ENCODE measurements at regions not wholly inside any gene's neighbourhood (a gene's known extent, or its start where the extent isn't known, plus 50 kb on each side); places are given as distances from the start of the nearest gene placed in this dataset.

DNA sequence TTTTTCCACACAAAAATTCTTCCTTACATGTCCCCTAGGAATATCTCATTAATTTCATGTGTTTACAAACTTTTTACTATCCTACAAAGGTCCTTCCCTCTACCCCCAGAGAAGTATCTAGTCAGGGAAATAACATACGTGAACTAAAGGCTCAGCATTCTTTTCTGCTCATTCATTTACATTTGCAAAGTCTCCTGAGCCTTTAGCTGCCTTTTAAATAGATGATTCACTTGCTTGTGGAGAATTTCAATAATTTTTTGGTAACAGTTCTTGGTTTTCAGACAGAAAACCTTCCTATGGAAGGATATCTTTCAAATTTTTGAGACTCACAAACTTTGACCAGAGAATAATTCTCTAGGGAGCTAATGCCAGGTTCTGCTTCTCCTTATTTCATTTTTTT lies 81.5 kb upstream of the RMDN2 start:
- no peak for DNase-seq

DNA sequence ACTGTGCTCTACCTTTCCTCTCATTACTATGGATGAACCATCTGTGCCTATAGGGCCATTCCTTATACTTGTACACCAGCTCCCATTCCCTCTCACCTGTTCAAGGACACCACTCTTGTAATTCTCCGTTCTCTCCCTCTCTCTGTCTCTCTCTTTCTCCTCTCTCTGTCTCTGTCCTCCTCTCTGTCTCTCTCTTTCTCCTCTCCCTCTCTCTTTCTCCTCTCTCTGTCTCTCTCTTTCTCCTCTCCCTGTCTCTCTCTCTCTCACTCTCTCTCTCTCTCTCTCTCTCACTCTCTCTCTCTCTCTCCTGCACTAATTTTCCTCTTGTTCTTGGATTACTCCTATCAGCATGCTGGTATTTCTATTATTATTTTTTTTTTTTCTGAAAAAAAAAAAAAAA lies 78.9 kb upstream of the RMDN2 start:
- DNase-seq = no peak

DNA sequence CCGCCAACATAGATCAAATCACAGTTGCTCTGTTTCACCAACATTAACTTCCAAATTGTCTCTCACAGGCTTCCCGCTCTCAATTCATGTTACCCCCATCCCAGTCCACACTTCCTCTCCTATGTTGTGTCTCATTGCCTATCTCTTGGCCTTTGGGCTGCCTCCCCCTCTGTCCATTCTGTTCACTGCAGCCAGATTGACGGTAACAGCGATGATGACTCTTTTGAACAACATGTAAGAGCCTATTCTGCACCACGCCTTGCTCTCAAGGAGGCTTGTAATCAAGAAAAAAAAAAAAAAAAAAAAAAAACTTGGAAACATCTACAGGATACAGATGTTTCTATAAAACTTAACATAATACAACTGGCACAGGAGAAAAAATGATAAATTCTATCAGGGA lies 77.3 kb upstream of the RMDN2 start:
- no peak for DNase-seq

DNA sequence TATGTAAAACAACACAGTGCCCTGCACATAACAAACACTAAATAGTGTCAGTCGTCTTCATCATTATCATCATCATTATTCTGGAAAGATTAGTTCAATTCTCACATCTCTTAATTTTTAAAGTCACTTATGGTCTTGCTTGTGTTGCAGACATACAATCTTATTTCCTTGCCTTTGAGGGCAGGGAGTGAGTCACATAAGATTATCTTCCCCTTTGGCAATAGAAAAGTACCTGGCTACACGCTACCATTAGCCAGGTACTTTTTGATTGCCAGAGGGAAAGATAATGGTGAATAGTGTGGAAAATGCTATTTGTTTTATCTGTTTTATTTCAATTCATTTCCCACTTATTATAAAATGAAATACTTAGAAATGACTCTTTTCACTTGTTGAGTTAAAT lies 76.6 kb upstream of the RMDN2 start:
- no peak for DNase-seq

DNA sequence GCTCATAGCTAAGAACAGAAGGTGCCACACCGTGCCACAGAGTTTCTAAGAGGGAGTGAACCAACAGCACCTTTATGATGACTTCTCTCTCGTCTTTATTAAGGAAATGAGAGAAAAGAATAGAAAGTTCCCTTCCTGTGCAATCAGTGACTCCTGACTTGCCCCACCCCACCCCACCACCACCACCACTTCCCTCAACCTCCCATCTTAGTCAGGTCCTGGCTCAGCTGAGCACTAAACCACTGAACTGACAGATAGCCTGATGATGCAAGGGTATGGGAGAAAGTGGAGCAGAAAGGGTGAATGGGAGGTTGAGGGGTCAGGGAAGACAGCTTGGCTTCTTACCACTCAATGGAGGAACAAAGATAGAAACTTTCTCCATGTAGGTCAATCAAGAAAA lies 75.2 kb upstream of the RMDN2 start:
- DNase-seq = no peak

DNA sequence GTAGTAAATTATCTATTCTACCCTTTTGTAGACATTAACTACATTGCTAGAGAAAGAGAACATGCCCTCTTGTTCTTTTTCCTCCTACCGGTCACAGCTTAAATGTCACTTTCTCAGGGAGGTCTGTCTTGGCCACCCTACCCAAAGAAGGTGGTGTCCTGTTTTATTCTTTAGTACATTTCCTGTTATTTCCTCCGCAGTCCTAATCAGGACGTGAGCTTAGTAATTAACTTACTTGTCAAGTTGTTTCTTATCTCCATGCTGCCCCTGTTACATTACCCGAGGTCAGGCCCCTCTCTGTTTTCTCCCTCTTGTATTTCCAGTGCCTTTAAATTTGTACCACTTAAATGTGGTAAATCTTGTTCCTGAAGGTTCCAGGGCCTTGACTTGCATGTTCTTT lies 73.7 kb upstream of the RMDN2 start:
- no peak for DNase-seq

DNA sequence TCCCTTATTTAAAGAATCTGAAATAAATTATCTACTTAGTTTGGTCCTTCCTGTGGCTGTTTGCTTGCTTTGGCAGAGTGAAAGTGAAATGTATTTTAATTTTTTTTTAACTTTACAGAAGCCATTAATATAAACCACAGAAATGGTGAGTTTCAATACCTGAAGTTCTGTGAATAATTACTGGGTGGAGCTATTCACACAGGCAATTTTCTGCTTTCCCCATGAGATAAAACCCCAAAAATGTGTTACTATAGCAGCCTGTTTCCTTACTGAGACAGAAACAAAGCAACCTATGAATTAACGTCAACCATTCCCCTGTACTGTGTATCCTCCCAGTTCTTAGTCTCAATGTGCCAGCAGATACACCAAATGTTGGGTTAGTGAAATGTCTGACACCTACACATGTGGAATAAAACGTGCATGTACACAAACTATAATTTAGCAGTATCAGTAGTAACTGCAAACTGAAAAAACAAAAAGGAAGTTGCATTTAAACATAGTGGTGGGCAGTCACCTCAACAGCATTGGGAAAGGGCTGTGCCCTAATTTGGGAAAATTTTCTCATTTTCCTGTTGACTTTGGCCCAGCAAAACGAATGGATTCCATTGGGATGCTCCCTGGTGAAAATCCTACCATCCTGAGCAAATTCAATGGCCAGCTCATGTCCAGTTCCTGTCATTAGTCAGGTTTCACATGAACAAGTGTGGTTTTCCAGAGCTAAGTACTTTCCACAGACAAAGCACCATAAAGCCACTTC lies 73.1 kb upstream of the RMDN2 start:
- no peak for DNase-seq

DNA sequence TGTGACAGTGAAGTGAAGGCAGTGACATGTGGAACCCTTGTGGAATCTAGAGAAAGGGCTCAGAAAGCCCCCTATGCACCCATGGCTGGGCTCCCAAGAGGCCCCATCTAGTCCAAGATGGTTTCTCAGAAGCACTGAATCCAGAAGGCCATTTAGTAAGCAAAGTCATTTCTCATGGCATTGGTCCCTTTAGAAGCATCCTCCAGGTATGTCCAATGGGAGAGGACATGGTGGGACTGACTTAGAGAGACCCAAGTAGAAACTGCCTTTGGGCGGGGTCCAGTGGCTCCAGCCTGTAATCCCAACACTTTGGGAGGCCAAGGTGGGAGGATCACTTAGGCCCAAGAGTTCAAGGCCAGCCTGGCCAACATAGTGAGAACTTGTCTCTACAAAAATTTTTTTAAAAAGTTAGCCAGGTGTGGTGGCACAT lies 72.5 kb upstream of the RMDN2 start:
- DNase-seq = no peak

DNA sequence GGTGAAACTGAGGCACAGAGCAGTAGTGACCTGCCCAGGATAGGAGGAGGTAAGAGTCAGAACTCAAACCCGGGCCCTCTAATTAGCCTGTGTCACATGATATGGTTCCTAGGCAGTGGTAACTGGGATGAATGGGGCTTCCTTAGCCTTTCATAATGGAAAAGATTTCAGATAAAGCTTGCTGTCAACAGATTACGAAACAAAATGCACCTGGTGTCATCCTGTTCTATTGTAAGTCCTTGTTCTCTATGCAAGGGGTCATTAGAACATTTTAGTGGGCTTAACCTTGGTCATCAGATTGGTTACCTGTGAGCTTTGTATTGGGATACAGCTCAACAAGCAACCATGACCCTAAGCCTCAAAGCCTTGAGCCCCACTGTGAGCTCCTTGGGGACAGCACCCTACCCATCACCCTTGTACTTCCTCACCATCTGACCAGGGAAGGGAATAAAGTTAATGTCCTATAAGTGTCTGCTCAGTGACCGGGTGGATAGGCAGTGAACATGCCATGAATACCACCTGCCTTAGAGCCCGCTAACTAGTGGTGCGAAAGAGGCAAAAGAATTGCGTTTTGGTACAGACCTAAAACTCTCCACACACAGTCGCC lies 70.3 kb upstream of the RMDN2 start:
- DNase-seq = no peak

DNA sequence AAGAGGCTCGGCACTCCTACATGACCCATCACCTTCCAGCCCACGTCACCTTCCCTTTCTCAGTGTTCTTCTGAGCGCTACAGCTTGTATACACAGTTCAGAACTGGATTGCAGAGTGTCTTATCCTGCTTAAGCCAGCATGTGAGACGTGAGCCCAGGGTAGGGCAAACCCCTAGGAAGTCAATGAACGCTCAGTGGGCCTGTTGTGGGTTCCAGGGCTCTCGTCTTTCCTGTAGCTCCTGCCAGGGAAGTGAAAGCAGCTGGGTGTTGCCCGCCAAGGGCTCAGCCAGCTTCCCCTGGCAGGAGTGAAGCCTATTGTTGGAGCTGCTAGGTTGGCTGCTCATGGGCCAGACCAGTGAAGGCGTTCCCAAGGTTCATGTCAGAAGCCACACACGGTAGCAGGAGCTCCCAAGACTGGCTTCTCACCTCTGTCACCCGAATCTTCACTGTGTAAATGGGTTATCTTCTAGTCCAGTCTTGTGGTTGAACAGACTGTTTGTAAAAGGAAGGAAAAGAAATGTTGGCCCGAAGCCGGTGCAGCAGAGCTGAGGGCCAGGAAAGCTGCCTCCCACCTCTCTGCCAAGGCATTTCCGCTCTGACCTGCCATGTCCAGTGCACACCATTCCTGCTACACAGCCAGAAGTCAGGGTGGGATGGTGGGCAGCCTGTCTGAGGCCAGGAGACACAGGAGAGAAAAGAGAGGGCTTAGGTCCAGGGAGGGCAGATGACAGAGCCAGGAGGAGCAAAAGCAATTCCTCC lies 69.6 kb upstream of the RMDN2 start:
- no peak for DNase-seq

DNA sequence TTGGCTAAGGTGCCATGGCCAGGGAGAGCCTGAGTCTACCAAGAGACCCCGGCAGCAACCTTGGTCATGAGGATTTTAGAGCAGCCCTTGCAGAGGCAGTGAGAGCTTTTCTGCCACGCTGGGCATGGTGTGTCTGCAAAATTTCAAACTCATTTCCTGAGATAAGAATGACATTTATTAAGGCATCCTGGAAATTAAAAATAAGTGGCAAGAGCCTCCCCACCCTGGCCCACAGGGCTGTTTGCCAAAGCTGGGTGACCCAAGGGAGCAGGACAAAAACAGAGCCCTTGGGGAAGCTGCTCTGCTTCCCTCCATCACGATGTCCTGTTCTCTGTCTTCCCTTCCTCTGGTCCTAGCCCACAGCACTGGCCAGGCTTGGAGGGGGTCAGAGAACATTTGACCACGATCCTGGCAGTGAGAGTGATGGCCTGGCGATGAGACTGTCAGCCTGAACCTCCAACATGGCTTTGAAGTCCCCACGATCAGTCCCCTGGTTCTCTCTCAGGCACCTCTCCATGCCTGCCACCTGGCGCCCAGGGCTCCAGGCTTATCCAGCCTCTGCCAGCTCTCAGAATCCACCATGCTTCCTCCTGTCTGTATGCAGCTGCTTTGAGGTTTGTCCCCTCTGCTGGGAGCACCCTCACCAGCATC lies 68.9 kb upstream of the RMDN2 start:
- DNase-seq = no peak

DNA sequence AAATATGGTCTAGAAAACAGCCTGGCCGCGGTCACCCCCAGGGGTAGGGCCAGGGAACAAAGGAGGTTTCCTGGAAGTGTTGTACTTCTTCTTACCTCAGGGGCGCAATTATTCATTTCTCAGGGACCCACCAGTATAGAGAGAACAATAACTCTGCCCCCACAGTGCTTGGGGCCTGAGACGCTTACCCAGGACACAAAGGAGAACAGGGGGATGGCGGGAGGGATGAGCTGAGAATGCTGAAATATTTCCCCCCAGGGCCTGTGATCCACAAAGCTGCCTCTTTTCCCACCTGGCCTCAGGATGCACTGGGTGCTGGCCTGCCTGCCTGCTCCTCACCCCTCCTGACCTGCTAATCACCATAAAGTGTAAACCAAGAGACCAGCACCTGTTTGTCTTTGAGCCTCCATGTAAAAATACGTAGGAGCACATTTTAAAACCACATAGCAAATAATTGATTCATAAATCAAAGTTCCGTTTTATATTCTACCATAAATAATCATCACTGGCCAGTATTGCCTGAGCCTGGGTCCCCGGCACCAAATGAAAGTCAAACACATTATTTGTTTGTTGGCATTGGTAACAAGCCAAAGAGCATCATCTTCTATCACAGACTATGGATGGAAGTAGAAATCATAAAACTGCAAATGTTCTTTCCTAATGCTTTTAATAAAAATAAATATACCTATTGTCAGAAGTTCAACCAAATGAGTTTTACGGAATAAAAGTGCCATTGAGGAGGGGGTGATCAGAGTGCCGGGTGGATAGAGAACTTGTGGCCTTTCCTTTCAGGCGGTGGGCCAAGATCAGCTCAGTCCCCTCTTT lies 67.3 kb upstream of the RMDN2 start:
- DNase-seq = no peak

DNA sequence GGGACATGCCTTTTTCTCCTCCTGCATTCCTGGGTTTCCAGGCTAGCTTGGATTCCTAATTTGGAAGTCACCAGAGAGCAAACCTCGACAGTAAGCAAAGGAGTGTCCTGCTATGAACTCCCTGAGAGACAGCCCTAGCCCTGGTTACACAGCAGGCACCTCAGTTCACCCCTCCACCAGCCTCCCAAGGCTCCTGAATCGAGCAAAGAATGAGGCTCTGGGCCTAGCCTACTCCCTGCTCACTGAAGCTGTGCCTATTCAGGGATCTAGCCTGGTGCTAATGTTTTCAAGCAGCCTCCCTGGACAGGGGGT lies 66.7 kb upstream of the RMDN2 start:
- no peak for DNase-seq

DNA sequence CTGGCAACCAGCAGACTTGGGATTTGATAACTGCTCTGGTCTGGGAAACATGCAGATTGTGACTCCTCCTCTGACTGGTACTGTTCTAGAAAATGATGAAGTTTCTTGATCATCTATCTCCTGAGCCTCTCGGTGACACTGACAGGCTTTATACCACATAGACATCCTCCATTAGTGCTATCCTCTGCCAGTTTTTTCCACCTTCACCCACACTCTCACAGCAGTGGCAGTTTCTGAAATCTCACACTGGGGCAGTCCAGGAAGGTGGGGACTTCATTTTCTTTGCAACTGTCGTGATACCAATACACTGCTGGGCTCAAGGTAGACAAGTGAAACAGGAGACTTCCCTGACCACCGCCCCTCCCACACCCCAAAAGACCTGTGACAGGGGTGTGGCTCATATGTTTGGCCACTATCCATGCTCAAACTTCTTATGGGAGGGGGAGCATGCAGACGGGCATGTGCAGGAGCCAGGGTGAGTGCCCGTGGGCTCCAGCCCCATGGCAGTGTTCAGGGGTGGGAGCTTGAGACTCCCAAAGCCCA lies 66.3 kb upstream of the RMDN2 start:
- no peak for DNase-seq

DNA sequence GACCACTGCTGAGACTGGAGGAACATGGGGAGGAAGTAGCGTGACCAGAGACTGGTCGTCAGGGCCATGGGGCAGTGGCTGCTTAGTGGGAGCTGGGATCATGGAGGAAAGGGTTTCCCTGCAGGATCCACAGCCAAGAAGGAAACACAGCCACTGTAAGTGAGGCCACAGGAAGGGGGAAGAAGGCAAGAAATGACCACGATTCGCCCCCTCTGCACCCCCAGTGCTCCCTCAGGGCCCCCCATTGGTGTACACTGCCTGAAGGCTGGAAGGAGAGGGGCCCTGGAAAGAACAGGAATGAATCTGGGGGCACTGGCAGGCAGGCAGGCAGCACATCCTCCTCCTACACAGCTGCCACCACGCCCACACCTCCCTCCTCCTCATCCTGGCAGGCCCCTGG lies 62.5 kb upstream of the RMDN2 start:
- no peak for DNase-seq

DNA sequence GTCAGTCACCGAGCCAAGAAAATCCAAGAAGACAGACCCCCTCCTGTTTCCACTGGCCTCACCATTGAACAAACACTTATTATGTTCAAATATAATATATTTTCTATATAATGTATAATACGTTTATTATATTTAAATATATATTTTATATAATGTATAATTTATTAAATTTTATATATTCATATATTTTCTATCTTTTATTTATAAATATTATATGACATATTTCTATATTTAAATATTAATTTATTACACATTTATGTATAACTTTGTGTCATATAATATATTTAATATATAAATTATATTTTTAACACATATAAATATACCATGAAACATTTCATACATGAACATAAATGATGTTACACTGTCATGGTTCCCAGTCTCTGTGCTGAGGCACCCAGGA lies 60.9 kb upstream of the RMDN2 start:
- DNase-seq = no peak

DNA sequence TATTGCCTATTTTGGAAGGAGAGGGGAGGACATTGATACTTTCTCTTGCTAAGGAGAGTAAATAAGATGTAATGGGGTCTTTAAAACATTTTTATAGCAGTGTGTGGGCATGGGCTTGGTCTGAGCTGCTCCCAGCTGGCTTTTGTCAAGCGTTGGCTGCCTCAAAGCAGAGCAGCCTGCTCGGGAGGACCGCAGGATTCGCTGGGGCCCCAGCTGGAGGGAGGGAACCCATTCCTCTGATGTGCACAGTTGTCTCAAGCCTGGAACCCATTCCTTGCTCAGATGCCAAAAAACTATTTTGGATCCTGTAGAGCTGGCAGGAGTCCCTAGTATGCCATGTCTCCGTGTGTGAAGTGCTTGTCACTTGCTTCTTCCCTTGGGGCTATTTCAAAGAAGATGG lies 59.4 kb upstream of the RMDN2 start:
- no peak for DNase-seq

DNA sequence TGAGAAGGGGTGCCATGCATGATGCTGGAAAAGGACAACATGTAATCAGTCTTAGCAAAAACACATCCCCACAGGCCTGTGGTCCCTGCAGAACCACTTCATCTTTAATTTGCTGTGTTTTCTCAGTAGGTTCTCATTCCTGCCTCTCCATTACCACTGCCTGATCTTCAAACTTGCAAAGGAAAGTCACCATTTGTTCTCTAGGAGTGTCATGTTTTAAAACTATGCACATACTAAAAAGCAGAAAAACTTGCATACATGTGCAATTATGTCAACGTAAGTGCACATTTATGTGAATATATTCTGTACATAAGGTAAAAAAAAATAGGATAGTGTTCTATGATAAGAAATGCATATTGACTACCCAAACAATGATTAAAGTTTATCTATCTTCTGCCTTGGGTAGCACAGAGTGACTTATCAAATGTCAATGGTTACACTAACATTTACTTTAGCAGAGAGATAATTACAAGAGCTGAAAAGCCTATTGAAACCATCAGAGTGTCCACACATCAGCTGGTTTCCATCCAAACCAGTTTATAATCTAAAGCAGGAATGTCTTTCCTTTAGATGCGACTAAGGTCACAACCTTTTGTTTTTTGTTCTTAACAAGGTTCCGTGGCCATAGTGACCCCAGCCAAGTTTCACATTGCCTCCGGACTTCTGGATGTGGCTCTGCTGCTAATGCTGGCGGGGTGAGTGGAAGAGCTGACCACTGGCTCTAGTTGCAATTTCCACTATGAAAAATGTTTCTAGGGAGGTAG lies 58.7 kb upstream of the RMDN2 start:
- DNase-seq = no peak

DNA sequence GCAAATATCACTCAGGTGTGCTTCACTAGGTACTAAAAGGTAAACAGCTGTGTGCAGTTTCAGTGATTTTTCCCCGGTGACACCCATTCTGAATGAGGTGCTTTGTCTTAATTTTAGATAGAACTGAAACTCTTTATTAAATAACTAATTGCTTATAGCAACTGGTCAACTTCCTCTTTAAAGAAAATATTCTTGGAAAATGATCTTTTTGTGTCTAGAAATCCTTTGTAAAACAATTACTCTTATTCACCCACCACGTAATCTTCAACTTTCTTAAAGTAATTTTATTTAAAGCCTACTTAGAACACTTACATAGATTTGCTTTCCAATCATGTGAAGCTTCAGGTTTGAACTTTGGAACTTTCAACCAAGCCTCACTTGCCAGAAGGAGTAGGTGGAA lies 57.9 kb upstream of the RMDN2 start:
- no peak for DNase-seq

DNA sequence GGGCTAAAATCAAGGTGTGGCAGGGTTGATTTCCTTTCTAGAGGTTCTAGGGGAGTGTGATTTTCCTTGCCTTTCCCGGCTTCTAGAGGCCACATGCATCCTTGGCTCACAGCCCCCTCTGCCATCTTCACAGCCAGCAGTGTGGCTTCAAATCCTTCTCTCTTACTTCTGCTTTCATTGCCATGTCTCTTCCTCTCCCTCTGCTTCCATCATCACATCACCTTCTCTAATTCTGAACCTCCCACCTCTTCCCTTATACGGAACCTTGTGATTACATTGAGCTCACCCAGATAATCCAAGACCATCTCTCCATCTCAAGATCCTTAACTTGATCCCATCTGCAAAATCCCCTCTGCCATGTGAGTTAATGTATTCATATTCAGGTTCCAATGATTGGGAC lies 56.2 kb upstream of the RMDN2 start:
- no peak for DNase-seq

DNA sequence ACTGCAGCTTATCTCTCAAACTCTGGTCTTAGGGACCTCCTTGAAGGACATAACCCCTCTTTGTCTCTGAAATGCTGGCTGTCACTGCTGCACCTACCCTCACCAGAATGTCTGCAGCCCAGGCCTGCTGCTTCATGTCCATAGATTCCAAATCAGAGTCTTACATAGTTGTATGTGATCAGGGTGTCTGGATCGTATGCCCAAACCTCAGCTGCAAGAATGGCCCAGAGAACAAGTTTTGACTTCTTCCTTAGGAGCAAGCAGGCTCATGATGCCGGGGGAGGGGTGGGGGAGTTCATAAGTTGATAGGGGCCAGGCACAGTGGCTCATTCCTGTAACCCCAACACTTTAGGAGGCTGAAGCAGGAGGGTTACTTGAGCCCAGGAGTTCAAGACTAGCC lies 55.8 kb upstream of the RMDN2 start:
- no peak for DNase-seq

DNA sequence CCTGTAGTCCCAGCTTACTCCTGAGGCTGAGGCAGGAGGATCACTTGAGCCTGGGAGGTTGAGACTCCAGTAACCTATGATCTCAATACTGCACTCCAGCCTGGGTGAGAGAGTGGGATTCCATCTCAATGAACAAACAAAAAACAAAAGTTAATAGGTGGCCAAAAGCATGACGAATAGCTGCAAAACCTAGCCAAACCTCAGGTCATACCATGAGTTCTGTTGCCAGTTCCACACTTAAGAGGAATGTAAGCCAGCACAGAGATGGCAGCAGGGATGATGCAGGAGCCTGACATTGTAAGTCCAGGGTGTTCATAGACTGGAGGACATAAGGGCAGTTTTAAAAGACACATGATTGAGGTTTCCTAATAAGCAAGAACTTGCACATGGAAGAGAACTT lies 55.3 kb upstream of the RMDN2 start:
- no peak for DNase-seq
